Gastrocnemius medialis (tissue), 4 donors: ENCODE measurements at regions not wholly inside any gene's neighbourhood (a gene's known extent, or its start where the extent isn't known, plus 50 kb on each side); places are given as distances from the start of the nearest gene placed in this dataset.
"Not testable (repeated sequence)": the region's sequence is repeated elsewhere in the genome, so short reads cannot be mapped to it uniquely, and the experiment has no call there.

Experiments used
- ATAC-seq, 2 donors: fragments of 150-250 bp; one replicate each; pipeline ENCODE4 v1.9.1; 2016
- DNase-seq, 2 donors: peaks; one replicate each; pipeline ENCODE4 v3.0.0-alpha.2; 2019
- H3K27ac ChIP-seq, 4 donors: fragments of 200-600 bp; sonication (generic); 1 replicate in 1 of 4; 2 replicates in 3 of 4; pipeline ENCODE4 v1.5.1; 2016 to 2018; ENCODE audit warnings: mild to moderate bottlenecking in 2 of 4, moderate library complexity in 1 of 4
- H3K27me3 ChIP-seq, 3 donors: fragments of 200-600 bp; sonication (generic) in 2 of 3; 1 replicate in 1 of 3; 2 replicates in 2 of 3; pipeline versions ENCODE4 v1.5.1 to v1.6.0; 2016 to 2019; ENCODE audit warnings: mild to moderate bottlenecking in 1 of 3, moderate library complexity in 1 of 3
- H3K36me3 ChIP-seq, 2 donors: fragments of 200-600 bp; sonication (generic) in 1 of 2; one replicate each; pipeline ENCODE4 v1.5.1; 2017 to 2018
- H3K4me1 ChIP-seq, 2 donors: fragments of 200-600 bp; sonication (generic) in 1 of 2; one replicate each; pipeline ENCODE4 v1.5.1; 2016 to 2017; ENCODE audit warnings: mild to moderate bottlenecking in 2 of 2
- H3K4me3 ChIP-seq, 4 donors: fragments of 200-600 bp; sonication (generic) in 3 of 4; 1 replicate in 1 of 4; 2 replicates in 3 of 4; pipeline ENCODE4 v1.5.1; 2016 to 2019; ENCODE audit warnings: mild to moderate bottlenecking in 2 of 4
- H3K9me3 ChIP-seq, 3 donors: fragments of 200-600 bp; sonication (generic) in 2 of 3; 1 replicate in 1 of 3; 2 replicates in 2 of 3; pipeline ENCODE4 v1.5.1; 2016 to 2019
- CTCF ChIP-seq, 5 experiments: fragments of 450-650 bp in 3 of 5; fragments of 200-600 bp in 2 of 5; sonication (generic) in 2 of 5; IDR thresholded peaks in 4 of 5; conservative IDR thresholded peaks in 1 of 5; 1 replicate in 4 of 5; 2 replicates in 1 of 5; pipeline ENCODE4 v1.5.1; 2016 to 2019; ENCODE audit warnings: antibody characterized with exemption in 5 of 5, mild to moderate bottlenecking in 3 of 5, moderate library complexity in 3 of 5
- POLR2A ChIP-seq, 2 donors: fragments of 450-650 bp; IDR thresholded peaks; one replicate each; pipeline ENCODE4 v1.6.1; 2017; ENCODE audit warnings: antibody characterized with exemption in 2 of 2, mild to moderate bottlenecking in 2 of 2, moderate library complexity in 2 of 2
- in situ Hi-C, 4 donors: fragments of 200-750 bp; cut with MboI; loops; one replicate each; pipeline versions ENCODE4 v1.15.0 to v1.8.0; 2017; ENCODE audit warnings: low sequenced_read_pairs in 4 of 4
- intact Hi-C: fragments of 100-400 bp; cut with DNase I; formaldehyde crosslinking; loops from one replicate; pipeline ENCODE4 v1.15.1; 2023; ENCODE audit warnings: low total_unique reads

- no peak for ATAC-seq
- no peaks in the 10 kb centered on the region for H3K36me3 ChIP-seq
- no peak overlapping the region for H3K27ac ChIP-seq
- in situ Hi-C loops (no loop called here), intact Hi-C loops (no loop called here)
- H3K4me3 ChIP-seq = no peak overlapping the region
- no peaks in the 10 kb centered on the region for H3K4me1 ChIP-seq
- DNase-seq = no peak
- H3K9me3 ChIP-seq = no peaks in the 10 kb centered on the region
- no peak for TF ChIP-seq CTCF (IDR thresholded peaks at IDR 0.05 in 4 of 5, conservative IDR thresholded peaks at IDR 0.05 in 1 of 5)
- no peaks in the 10 kb centered on the region for H3K27me3 ChIP-seq
Measured at GRCh38 chrX:138082251-138082650, 516.3 kb downstream of the ZIC3 start.

GRCh38 chrX:138082896-138083295 is 517.0 kb downstream of the ZIC3 start:
- no peak for DNase-seq
- H3K27me3 ChIP-seq = no peaks in the 10 kb centered on the region
- H3K9me3 ChIP-seq = no peaks in the 10 kb centered on the region
- TF ChIP-seq POLR2A (IDR thresholded peaks at IDR 0.05) (no peak), CTCF (IDR thresholded peaks at IDR 0.05 in 4 of 5, conservative IDR thresholded peaks at IDR 0.05 in 1 of 5) (no peak)
- no peaks in the 10 kb centered on the region for H3K4me1 ChIP-seq
- H3K36me3 ChIP-seq = no peaks in the 10 kb centered on the region
- intact Hi-C loops (no loop called here), in situ Hi-C loops (no loop called here)
- H3K4me3 ChIP-seq = no peak overlapping the region
- no peak overlapping the region for H3K27ac ChIP-seq
- no peak for ATAC-seq

- intact Hi-C loops, H3K27ac ChIP-seq, H3K27me3 ChIP-seq, H3K9me3 ChIP-seq, ATAC-seq, DNase-seq, H3K36me3 ChIP-seq, H3K4me1 ChIP-seq, in situ Hi-C loops, H3K4me3 ChIP-seq: not testable (repeated sequence)
Measured at GRCh38 chrX:138110910-138111309, 545.0 kb downstream of the ZIC3 start.

GRCh38 chrX:138127314-138127713 is 561.4 kb downstream of the ZIC3 start:
- DNase-seq (no peak), ATAC-seq (no peak)
- no peaks in the 10 kb centered on the region for H3K27me3 ChIP-seq
- no peak for TF ChIP-seq CTCF (IDR thresholded peaks at IDR 0.05 in 4 of 5, conservative IDR thresholded peaks at IDR 0.05 in 1 of 5)
- TF ChIP-seq POLR2A (IDR thresholded peaks at IDR 0.05) = no peak
- H3K27ac ChIP-seq = no peak overlapping the region
- no peaks in the 10 kb centered on the region for H3K9me3 ChIP-seq
- no peaks in the 10 kb centered on the region for H3K36me3 ChIP-seq
- no peak overlapping the region for H3K4me3 ChIP-seq
- intact Hi-C loops = loop anchor here (5.0 kb wide), 1 partner anchor 620 kb away; no protein-coding TSS in a partner anchor
- no peaks in the 10 kb centered on the region for H3K4me1 ChIP-seq
- in situ Hi-C loops = loop anchor here in 2 of 4 donors (10.0 kb wide), 1 partner anchor 617 kb away; no protein-coding TSS in a partner anchor

- in situ Hi-C loops (loop anchor here in 2 of 4 donors (10.0 kb wide), 1 partner anchor 617 kb away; no protein-coding TSS in a partner anchor), intact Hi-C loops (loop anchor here (5.0 kb wide), 1 partner anchor 619 kb away; no protein-coding TSS in a partner anchor)
- Histone ChIP-seq H3K27ac (no peak overlapping the region), H3K9me3 (no peaks in the 10 kb centered on the region), H3K4me1 (no peaks in the 10 kb centered on the region), H3K4me3 (no peak overlapping the region), H3K27me3 (no peaks in the 10 kb centered on the region), H3K36me3 (no peaks in the 10 kb centered on the region)
- DNase-seq = no peak
- no peak for ATAC-seq
- TF ChIP-seq CTCF (IDR thresholded peaks at IDR 0.05 in 4 of 5, conservative IDR thresholded peaks at IDR 0.05 in 1 of 5) = peak in 3 of 5 experiments; percentile 12 to 55 (median 36)
- TF ChIP-seq POLR2A (IDR thresholded peaks at IDR 0.05) = no peak
Measured at GRCh38 chrX:138128027-138128671, 562.2 kb downstream of the ZIC3 start.
